Ovary (tissue), 7 donors: ENCODE measurements at regions not wholly inside any gene's neighbourhood (a gene's known extent, or its start where the extent isn't known, plus 50 kb on each side); places are given as distances from the start of the nearest gene placed in this dataset.

Source experiments
- DNase-seq, 5 donors: peaks; one replicate each; pipeline ENCODE4 v3.0.0-alpha.2; 2019 to 2020
- H3K27ac ChIP-seq, 2 donors: fragments of 200-600 bp; one replicate each; pipeline versions ENCODE4 v1.5.1 to v1.8.0; 2019 to 2022
- H3K27me3 ChIP-seq: fragments of 200-600 bp; one replicate; pipeline ENCODE4 v1.8.0; 2022
- H3K36me3 ChIP-seq: fragments of 200-600 bp; sonication (generic); one replicate; pipeline ENCODE4 v1.5.1; 2019
- H3K4me1 ChIP-seq: one replicate; pipeline ENCODE4 v1.8.1; 2013; ENCODE audit warnings: mild to moderate bottlenecking, moderate library complexity; ENCODE audit not compliant: insufficient read depth
- H3K4me3 ChIP-seq: fragments of 200-600 bp; sonication (generic); one replicate; pipeline ENCODE4 v1.5.1; 2017
- H3K9me3 ChIP-seq, 2 donors: fragments of 200-600 bp in 1 of 2; sonication (generic) in 1 of 2; one replicate each; pipeline versions ENCODE4 v1.5.1 to v1.8.1; 2013 to 2019; ENCODE audit warnings: mild to moderate bottlenecking in 1 of 2, moderate library complexity in 1 of 2
- EP300 ChIP-seq: sonication (generic); formaldehyde crosslinking; IDR thresholded peaks from one replicate; pipeline ENCODE4 v1.6.1; 2017; ENCODE audit warnings: antibody characterized with exemption
- POLR2A ChIP-seq: fragments of 450-650 bp; IDR thresholded peaks from one replicate; pipeline ENCODE4 v1.6.1; 2017; ENCODE audit warnings: antibody characterized with exemption, mild to moderate bottlenecking, moderate library complexity
- WGBS, 3 donors: extraction: QIAGEN DNeasy Blood & Tissue Kit in 1 of 3; methylation state at CpG; one replicate each; pipeline versions ENCODE4 v1.1.5 to v1.1.7; 2013 to 2017; 5-methylcytosine and 5-hydroxymethylcytosine counted together
- intact Hi-C, 4 donors: fragments of 100-400 bp; cut with DNase I; formaldehyde crosslinking; loops; one replicate each; pipeline versions ENCODE4 v1.11.0 to v1.15.1; 2022 to 2023
- TF ChIP-seq, protein P1 (sequence below), 3 donors: fragments of 450-650 bp in 2 of 3; fragments of 200-600 bp in 1 of 3; IDR thresholded peaks; one replicate each; pipeline versions ENCODE4 v1.5.1 to v1.8.0; 2016 to 2022; ENCODE audit warnings: antibody characterized with exemption in 3 of 3, mild to moderate bottlenecking in 1 of 3
- donor health status: DM: no; HTN: no; CAD: no; lungs with moderate emphysema.
- donor health status: DM: no; HTN: no; CAD: no.
- donor health status: Bipolar disorder and iron deficiency.
- donor health status: DM: no; HTN: no; CAD: no.
- donor health status: DM: yes; HTN: yes; CAD: no.

GRCh38 chr3:74520895-74521294 is 93.6 kb downstream of the CNTN3 start:
- intact Hi-C loops, result no loop called here
- no peak overlapping the region for H3K4me3 ChIP-seq
- no peak overlapping the region for H3K27ac ChIP-seq
- H3K27me3 ChIP-seq, result no peaks in the 10 kb centered on the region
- DNase-seq, result no peak
- no peaks in the 10 kb centered on the region for H3K36me3 ChIP-seq
- no peaks in the 10 kb centered on the region for H3K4me1 ChIP-seq
- no peaks in the 10 kb centered on the region for H3K9me3 ChIP-seq
- 68 to 77% (median 76%) methylated on average over 3 of the region's 3 CpGs for WGBS, 3 donors
- no peak for TF ChIP-seq POLR2A
- TF ChIP-seq, protein P1, sequence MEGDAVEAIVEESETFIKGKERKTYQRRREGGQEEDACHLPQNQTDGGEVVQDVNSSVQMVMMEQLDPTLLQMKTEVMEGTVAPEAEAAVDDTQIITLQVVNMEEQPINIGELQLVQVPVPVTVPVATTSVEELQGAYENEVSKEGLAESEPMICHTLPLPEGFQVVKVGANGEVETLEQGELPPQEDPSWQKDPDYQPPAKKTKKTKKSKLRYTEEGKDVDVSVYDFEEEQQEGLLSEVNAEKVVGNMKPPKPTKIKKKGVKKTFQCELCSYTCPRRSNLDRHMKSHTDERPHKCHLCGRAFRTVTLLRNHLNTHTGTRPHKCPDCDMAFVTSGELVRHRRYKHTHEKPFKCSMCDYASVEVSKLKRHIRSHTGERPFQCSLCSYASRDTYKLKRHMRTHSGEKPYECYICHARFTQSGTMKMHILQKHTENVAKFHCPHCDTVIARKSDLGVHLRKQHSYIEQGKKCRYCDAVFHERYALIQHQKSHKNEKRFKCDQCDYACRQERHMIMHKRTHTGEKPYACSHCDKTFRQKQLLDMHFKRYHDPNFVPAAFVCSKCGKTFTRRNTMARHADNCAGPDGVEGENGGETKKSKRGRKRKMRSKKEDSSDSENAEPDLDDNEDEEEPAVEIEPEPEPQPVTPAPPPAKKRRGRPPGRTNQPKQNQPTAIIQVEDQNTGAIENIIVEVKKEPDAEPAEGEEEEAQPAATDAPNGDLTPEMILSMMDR (IDR thresholded peaks at IDR 0.05), result no peak
- no peak for TF ChIP-seq EP300

- no peak overlapping the region for H3K4me3 ChIP-seq
- no peaks in the 10 kb centered on the region for H3K4me1 ChIP-seq
These were observed 95.8 kb downstream of the CNTN3 start for GRCh38 chr3:74518610-74519009.

DNA sequence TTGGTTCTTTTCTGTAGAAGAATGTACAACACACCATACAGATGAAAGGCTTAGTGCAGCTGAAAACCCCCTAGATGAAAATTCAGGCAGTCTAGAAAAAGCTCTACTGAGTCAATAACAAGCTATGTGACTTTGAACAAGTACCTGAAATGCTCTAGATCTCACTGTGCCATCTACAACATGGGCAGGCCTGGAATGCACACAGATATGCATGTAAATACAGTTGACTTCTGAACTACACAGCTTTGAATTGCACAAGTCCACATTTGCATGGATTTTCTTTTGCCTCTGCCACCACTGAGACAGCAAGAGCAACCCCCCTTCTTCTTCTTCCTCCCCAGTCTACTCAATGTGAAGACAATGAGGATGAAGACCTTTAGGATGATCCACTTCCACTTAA is 98.4 kb downstream of the CNTN3 start:
- TF ChIP-seq POLR2A (no peak), EP300 (no peak)
- TF ChIP-seq, protein P1 (IDR thresholded peaks at IDR 0.05), result no peak
- Histone ChIP-seq H3K4me3 (no peak overlapping the region), H3K27ac (no peak overlapping the region), H3K36me3 (no peaks in the 10 kb centered on the region), H3K27me3 (no peaks in the 10 kb centered on the region), H3K4me1 (no peaks in the 10 kb centered on the region), H3K9me3 (no peaks in the 10 kb centered on the region)
- intact Hi-C loops, result no loop called here
- no peak for DNase-seq

More at GRCh38 chr3:74518610-74519009, 95.8 kb downstream of the CNTN3 start:
- intact Hi-C loops, result no loop called here
- Histone ChIP-seq H3K27ac (no peak overlapping the region), H3K27me3 (no peaks in the 10 kb centered on the region), H3K36me3 (no peaks in the 10 kb centered on the region), H3K9me3 (no peaks in the 10 kb centered on the region)
- DNase-seq, result no peak
- no peak for TF ChIP-seq EP300

- no peaks in the 10 kb centered on the region for H3K9me3 ChIP-seq
- H3K4me1 ChIP-seq, result no peaks in the 10 kb centered on the region
- 93 to 98% (median 96%) methylated on average over 3 of the region's 3 CpGs for WGBS, 3 donors
- TF ChIP-seq EP300, result no peak
- TF ChIP-seq, protein P1 (IDR thresholded peaks at IDR 0.05), result no peak
- TF ChIP-seq POLR2A, result no peak
- intact Hi-C loops, result no loop called here
- DNase-seq, result no peak
- no peaks in the 10 kb centered on the region for H3K27me3 ChIP-seq
- no peak overlapping the region for H3K27ac ChIP-seq
- no peaks in the 10 kb centered on the region for H3K36me3 ChIP-seq
- no peak overlapping the region for H3K4me3 ChIP-seq
These were observed 99.0 kb downstream of the CNTN3 start for GRCh38 chr3:74515451-74515850.

DNA sequence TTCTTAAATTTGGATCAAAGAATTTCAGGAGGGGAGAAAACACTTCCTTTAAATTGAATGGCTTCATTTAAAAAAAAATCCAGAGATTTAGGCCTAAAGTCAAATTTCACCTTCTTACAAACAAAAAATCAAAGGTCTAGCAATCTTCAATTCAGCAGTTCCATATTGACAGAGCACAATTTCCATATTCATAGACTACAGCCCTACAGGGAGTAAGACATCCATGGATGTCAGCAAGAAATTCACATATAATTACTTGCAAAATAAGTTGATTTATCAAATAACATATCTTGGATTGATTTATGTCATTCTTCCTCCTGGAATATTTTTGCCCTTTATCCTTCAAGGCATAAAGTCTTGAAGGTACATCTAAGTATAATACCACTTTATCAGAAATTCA is 103.4 kb downstream of the CNTN3 start:
- no peaks in the 10 kb centered on the region for H3K36me3 ChIP-seq
- no peaks in the 10 kb centered on the region for H3K9me3 ChIP-seq
- intact Hi-C loops, result no loop called here
- H3K27ac ChIP-seq, result no peak overlapping the region
- DNase-seq, result no peak
- TF ChIP-seq, protein P1 (IDR thresholded peaks at IDR 0.05), result no peak
- TF ChIP-seq EP300 (no peak), POLR2A (no peak)
- no peak overlapping the region for H3K4me3 ChIP-seq
- H3K4me1 ChIP-seq, result no peaks in the 10 kb centered on the region
- H3K27me3 ChIP-seq, result no peaks in the 10 kb centered on the region
